ENCODE measurements at regions not wholly inside any gene's neighbourhood (a gene's known extent, or its start where the extent isn't known, plus 50 kb on each side); places are given as distances from the start of the nearest gene placed in this dataset.

DNA sequence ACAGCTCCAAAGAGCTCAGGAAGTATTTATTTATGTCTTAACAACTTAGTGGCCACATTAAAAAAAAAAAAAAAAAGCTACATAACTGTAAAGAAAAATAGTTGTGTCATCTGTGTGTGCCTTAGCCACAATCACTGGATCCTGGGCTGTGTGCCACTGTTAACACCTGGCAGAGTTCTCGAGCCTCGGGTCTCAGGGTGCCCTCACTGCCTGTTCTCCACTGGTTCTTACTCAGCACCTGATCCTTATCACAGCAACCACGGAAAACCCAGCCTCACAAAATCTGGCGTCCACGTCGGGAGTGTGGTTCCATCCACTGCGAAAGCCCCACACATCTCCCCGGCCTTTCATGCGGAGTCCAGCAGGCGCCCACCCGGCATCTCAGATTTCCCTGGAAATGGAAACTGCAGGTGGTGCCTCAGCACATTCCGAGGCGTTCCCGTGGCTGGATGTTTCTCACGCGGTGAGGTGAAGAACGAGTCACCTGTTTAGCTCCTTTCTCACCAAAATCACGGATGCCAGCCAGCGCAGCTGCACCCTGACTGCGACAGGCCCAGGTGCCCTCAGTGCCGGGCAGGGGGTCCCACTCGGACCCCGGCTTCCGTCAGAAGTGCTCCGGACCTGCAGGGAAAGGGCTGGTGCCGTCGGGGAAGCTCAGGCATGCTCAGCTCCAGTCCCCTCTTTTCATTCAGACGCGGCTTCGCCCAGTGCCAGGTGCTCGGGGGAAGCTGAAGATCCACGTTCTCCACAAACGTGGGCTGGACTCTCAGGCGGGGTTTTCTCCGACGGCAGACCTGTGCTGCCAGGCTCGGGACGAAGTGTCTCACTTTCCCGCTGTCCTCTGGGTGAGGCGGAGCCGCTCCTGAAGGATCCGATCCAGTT, 198.7 kb upstream of the SALL3 start:
- no peaks in the 10 kb centered on the region for H3K4me1 ChIP-seq
- no peak overlapping the region for H3K27ac ChIP-seq
- intact Hi-C loops (cut with DNase I): no loop called here
- DNase-seq: no peak
- no peak for TF ChIP-seq CTCF (IDR thresholded peaks at IDR 0.05)
- no peaks in the 10 kb centered on the region for H3K9me3 ChIP-seq
- H3K36me3 ChIP-seq: no peaks in the 10 kb centered on the region
- no peak for ATAC-seq
- H3K27me3 ChIP-seq (ENCODE audit: low read depth): no peaks in the 10 kb centered on the region
- H3K4me3 ChIP-seq: no peak overlapping the region

- TF ChIP-seq CTCF (IDR thresholded peaks at IDR 0.05): no peak
- H3K36me3 ChIP-seq: no peaks in the 10 kb centered on the region
These were observed 198.0 kb upstream of the SALL3 start for GRCh38 chr18:78781601-78781960.

DNA sequence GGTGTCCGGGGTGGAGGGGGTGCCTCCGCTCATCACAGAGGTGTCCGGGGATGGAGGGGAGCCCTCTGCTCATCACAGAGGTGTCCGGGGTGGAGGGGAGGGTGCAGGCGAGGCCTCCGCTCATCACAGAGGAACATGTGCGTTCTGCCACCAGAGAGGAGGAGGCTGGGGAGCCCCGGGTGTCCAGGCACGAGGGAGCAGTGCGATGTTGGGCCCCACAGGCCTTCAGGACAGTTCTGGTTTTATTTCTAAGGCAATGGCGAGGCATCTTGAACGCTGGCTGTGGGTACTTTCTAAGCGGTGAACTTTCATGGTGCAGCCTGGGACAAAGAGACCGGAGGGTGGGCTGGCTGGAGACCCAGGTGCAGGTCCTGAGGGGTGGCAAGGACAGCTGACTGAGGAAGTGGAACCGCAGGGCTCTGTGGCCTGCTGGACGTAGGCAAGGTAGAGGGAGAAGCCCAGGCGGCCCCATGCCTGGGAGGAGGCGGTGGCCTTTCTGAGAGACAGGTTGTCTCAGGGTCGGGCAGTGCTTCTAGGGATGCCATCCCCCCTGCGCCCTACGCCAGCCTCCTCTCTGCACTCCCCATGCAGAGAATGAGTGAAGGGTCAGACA, 196.6 kb upstream of the SALL3 start:
- no peak for TF ChIP-seq CTCF (IDR thresholded peaks at IDR 0.05)
- ATAC-seq (no peak), DNase-seq (no peak)
- H3K4me3 ChIP-seq: no peak overlapping the region
- no peak overlapping the region for H3K27ac ChIP-seq
- H3K36me3 ChIP-seq: no peaks in the 10 kb centered on the region
- intact Hi-C loops (cut with DNase I): no loop called here
- no peaks in the 10 kb centered on the region for H3K4me1 ChIP-seq
- no peaks in the 10 kb centered on the region for H3K27me3 ChIP-seq (ENCODE audit: low read depth)
- no peaks in the 10 kb centered on the region for H3K9me3 ChIP-seq

More at GRCh38 chr18:78781601-78781960, 198.0 kb upstream of the SALL3 start:
- H3K4me3 ChIP-seq: no peak overlapping the region
- H3K9me3 ChIP-seq: no peaks in the 10 kb centered on the region
- DNase-seq: no peak
- no peak overlapping the region for H3K27ac ChIP-seq
- H3K4me1 ChIP-seq: no peaks in the 10 kb centered on the region
- intact Hi-C loops (cut with DNase I): no loop called here
- no peaks in the 10 kb centered on the region for H3K27me3 ChIP-seq (ENCODE audit: low read depth)
- ATAC-seq: no peak

- DNase-seq (no peak), ATAC-seq (no peak)
- Histone ChIP-seq H3K9me3 (no peaks in the 10 kb centered on the region), H3K27ac (no peak overlapping the region), H3K4me1 (no peaks in the 10 kb centered on the region), H3K4me3 (no peak overlapping the region), H3K27me3 (ENCODE audit: low read depth) (no peaks in the 10 kb centered on the region), H3K36me3 (no peaks in the 10 kb centered on the region)
- intact Hi-C loops (cut with DNase I): no loop called here
- TF ChIP-seq CTCF (IDR thresholded peaks at IDR 0.05): no peak
These were observed 196.1 kb upstream of the SALL3 start for GRCh38 chr18:78783564-78783960.

DNA sequence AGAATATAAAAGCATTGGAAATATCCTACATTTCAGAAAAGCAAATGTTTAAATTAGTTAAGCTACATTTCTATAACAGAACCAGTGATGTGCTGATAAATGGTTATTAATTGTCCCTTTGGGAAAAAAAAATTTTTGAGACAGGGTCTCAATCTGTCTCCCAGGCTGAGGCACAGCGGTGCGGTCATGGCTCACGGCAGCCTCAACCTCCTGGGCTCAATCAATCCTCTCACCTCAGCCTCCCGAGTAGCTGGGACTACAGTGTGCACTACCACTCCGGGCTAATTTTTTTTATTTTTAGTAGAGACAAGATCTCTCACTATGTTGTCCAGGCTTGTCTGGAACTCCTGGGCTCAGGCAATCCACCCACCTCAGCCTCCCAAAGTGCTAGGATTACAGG, 194.8 kb upstream of the SALL3 start:
- no peaks in the 10 kb centered on the region for H3K36me3 ChIP-seq
- H3K27ac ChIP-seq: no peak overlapping the region
- H3K4me1 ChIP-seq: no peaks in the 10 kb centered on the region
- intact Hi-C loops (cut with DNase I): no loop called here
- TF ChIP-seq CTCF (IDR thresholded peaks at IDR 0.05): no peak
- ATAC-seq (no peak), DNase-seq (no peak)
- no peaks in the 10 kb centered on the region for H3K9me3 ChIP-seq
- H3K27me3 ChIP-seq (ENCODE audit: low read depth): no peaks in the 10 kb centered on the region
- no peak overlapping the region for H3K4me3 ChIP-seq

All from lower lobe of right lung (tissue), 2 donors.